ENCODE measurements at regions not wholly inside any gene's neighbourhood (a gene's known extent, or its start where the extent isn't known, plus 50 kb on each side); places are given as distances from the start of the nearest gene placed in this dataset.
"Not testable (repeated sequence)": the region's sequence is repeated elsewhere in the genome, so short reads cannot be mapped to it uniquely, and the experiment has no call there.

- no peaks in the 10 kb centered on the region for H3K36me3 ChIP-seq (ENCODE audit: low read depth)
- H3K27ac ChIP-seq (ENCODE audit: poor library complexity, severe bottlenecking) = no peak overlapping the region
- ATAC-seq (ENCODE audit: low read depth) = no peak
- TF ChIP-seq CTCF (IDR thresholded peaks at IDR 0.05; ENCODE audit: poor library complexity, severe bottlenecking) = peak; percentile 36
- no peaks in the 10 kb centered on the region for H3K27me3 ChIP-seq (ENCODE audit: insufficient read depth, poor library complexity, severe bottlenecking)
- no peak overlapping the region for H3K4me3 ChIP-seq (ENCODE audit: severe bottlenecking)
- H3K4me1 ChIP-seq (ENCODE audit: insufficient read depth, poor library complexity, severe bottlenecking) = no peaks in the 10 kb centered on the region
- no peak for DNase-seq (ENCODE audit: low spot score)
- no peaks in the 10 kb centered on the region for H3K9me3 ChIP-seq (ENCODE audit: severe bottlenecking)
Measured at GRCh38 chr7:51601461-51601860, 284.9 kb upstream of the COBL start.

- not testable (repeated sequence) for H3K27me3 ChIP-seq (ENCODE audit: insufficient read depth, poor library complexity, severe bottlenecking); H3K36me3 ChIP-seq (ENCODE audit: low read depth); H3K4me1 ChIP-seq (ENCODE audit: insufficient read depth, poor library complexity, severe bottlenecking); H3K27ac ChIP-seq (ENCODE audit: poor library complexity, severe bottlenecking); DNase-seq (ENCODE audit: low spot score); ATAC-seq (ENCODE audit: low read depth); H3K4me3 ChIP-seq (ENCODE audit: severe bottlenecking); H3K9me3 ChIP-seq (ENCODE audit: severe bottlenecking)
Measured at GRCh38 chr7:51599935-51600334, 283.3 kb upstream of the COBL start.

- Histone ChIP-seq H3K4me3 (ENCODE audit: severe bottlenecking) (no peak overlapping the region), H3K27me3 (ENCODE audit: insufficient read depth, poor library complexity, severe bottlenecking) (no peaks in the 10 kb centered on the region), H3K36me3 (ENCODE audit: low read depth) (no peaks in the 10 kb centered on the region), H3K27ac (ENCODE audit: poor library complexity, severe bottlenecking) (no peak overlapping the region), H3K4me1 (ENCODE audit: insufficient read depth, poor library complexity, severe bottlenecking) (no peaks in the 10 kb centered on the region), H3K9me3 (ENCODE audit: severe bottlenecking) (no peaks in the 10 kb centered on the region)
- no peak for TF ChIP-seq CTCF (IDR thresholded peaks at IDR 0.05; ENCODE audit: poor library complexity, severe bottlenecking)
- no peak for ATAC-seq (ENCODE audit: low read depth)
- DNase-seq (ENCODE audit: low spot score) = no peak
Measured at GRCh38 chr7:51593628-51594027, 277.0 kb upstream of the COBL start.

GRCh38 chr7:51592842-51593599 is 276.4 kb upstream of the COBL start:
- Histone ChIP-seq H3K4me1 (ENCODE audit: insufficient read depth, poor library complexity, severe bottlenecking) (no peaks in the 10 kb centered on the region), H3K36me3 (ENCODE audit: low read depth) (no peaks in the 10 kb centered on the region), H3K4me3 (ENCODE audit: severe bottlenecking) (no peak overlapping the region), H3K27ac (ENCODE audit: poor library complexity, severe bottlenecking) (no peak overlapping the region), H3K27me3 (ENCODE audit: insufficient read depth, poor library complexity, severe bottlenecking) (no peaks in the 10 kb centered on the region), H3K9me3 (ENCODE audit: severe bottlenecking) (no peaks in the 10 kb centered on the region)
- ATAC-seq (ENCODE audit: low read depth) (no peak), DNase-seq (ENCODE audit: low spot score) (no peak)
- no peak for TF ChIP-seq CTCF (IDR thresholded peaks at IDR 0.05; ENCODE audit: poor library complexity, severe bottlenecking)

- DNase-seq (ENCODE audit: low spot score) (no peak), ATAC-seq (ENCODE audit: low read depth) (no peak)
- no peaks in the 10 kb centered on the region for H3K4me1 ChIP-seq (ENCODE audit: insufficient read depth, poor library complexity, severe bottlenecking)
- H3K36me3 ChIP-seq (ENCODE audit: low read depth) = no peaks in the 10 kb centered on the region
- H3K27ac ChIP-seq (ENCODE audit: poor library complexity, severe bottlenecking) = no peak overlapping the region
- no peak overlapping the region for H3K4me3 ChIP-seq (ENCODE audit: severe bottlenecking)
- H3K9me3 ChIP-seq (ENCODE audit: severe bottlenecking) = no peaks in the 10 kb centered on the region
- TF ChIP-seq CTCF (IDR thresholded peaks at IDR 0.05; ENCODE audit: poor library complexity, severe bottlenecking) = no peak
- H3K27me3 ChIP-seq (ENCODE audit: insufficient read depth, poor library complexity, severe bottlenecking) = no peaks in the 10 kb centered on the region
Measured at GRCh38 chr7:51591223-51591622, 274.6 kb upstream of the COBL start.

Measured in RWPE2 (cell line).